ENCODE measurements at regions not wholly inside any gene's neighbourhood (a gene's known extent, or its start where the extent isn't known, plus 50 kb on each side); places are given as distances from the start of the nearest gene placed in this dataset.
"Not testable (repeated sequence)": the region's sequence is repeated elsewhere in the genome, so short reads cannot be mapped to it uniquely, and the experiment has no call there.

DNA sequence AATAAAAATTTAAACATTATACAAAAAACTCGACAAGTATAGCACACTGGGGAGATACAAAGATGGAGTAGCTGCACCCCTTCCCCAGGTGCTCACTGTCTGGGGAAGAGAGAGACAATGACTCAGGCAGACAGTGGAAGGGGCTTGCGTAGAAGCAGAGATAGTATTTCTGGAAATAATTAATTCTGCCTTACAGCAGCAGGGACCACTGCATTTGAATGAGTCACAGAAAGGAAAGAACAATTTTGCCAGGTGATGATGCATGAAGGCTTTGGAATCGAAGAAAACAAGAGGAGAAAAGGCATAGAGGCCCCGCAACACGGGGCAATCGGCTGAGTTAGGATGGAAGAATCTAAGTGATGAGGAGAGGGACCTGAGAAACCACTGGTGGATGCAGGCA lies 447.4 kb downstream of the EFNB2 start:
- no peak for DNase-seq

DNA sequence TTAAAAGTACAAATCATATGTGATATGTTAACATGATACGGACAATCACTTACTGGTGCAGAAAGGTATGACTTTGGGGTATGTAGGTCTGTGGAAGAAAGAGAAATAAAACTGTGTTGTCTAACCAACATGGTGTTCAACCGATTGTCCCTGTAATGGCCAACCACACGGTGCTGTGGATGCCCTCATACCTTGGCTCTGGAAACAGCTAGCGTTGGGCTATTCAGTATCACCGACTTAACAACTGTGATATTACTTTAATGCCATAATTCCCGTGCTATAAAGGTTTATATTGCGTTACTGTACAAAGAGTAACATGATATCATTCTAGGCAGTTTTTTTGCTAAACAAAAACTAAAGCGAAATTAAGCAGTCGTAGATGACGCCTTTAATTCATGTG lies 448.3 kb downstream of the EFNB2 start:
- DNase-seq: no peak

DNA sequence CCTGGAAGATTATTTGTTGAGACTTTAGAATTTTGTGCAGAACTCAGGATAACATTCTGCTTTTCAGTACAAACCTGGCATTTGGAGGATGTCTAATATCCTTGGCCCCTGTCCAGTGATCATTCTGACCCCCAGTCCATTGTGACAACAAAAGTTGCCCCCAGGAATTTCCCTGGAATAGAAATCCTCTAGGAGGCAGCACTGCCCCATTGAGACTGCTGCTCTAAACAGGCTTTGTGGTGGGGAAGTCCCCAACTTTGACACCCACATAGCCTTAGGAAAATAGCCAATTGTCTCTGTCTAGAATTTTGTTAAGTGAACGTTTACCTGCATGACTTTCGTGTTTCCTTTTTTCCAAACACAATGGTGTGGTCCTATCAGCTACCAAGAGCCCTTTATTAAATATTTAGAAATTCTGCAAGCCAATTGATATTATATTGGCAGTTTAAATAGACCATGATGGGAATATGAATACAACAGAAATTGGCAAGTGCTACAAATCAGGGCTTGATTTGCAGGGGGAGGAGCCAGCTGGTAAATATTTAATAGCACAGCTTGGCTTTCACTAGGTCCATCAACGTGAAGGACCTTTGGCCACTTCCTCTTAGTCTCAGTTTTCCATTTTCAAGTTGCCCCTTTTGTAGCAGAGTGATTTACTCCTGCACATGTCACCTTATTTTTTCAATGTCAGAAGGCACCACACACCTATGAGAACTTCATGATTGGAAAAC lies 451.7 kb downstream of the EFNB2 start:
- DNase-seq: no peak

DNA sequence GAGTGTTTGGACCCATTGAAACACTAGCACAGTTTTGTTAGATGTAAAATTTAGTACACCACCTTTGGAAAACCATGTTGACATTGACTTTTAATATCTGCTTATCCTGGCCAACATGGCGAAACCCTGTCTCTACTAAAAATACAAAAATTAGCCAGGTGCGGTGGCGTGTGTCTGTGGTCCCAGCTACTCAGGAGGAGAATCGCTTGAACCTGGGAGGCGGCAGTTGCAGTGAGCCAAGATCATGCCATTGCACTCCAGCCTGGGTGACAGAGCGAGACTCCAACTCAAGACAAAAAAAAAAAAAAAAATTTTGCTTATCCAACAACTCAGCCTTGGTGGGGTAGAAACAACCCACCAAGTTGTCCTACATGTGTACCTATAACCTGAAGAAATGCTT lies 454.2 kb downstream of the EFNB2 start:
- DNase-seq: not testable (repeated sequence)

DNA sequence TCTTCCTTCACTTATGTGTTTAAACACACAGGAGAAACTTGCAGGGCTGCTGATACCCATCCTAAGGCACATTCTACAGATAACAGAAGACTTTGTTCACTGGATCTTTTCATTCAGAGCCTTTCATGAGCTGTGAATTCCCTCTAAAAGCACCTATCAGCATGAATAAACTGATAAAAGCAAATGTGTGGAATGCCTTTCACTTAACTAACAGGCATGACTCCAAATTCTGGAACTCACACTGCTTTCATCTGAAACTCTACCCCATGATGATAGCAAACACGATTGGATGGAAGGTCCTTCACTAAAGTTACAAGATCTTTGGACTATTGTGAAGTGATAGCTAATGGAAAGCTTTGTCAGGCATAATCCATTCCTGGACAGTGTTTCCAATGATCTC lies 457.3 kb downstream of the EFNB2 start:
- DNase-seq: no peak

DNA sequence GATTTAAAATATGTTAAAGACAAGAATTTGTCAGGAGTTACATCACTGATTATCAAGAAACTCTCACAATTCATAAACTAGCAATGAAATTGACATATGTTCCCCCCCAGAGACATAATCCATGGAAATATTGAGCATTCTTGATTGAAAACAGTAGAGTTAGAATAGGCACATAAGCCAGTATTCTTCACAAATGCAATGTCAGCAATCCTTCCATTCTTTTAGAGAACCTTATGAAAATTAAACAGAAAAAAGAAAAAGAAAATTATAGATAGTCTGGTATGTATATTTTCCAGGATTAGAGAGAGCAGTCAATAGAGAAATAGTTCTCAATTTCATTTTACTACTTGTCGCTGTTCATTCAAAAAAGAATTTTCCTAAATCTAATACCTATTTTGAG lies 458.4 kb downstream of the EFNB2 start:
- DNase-seq: no peak

DNA sequence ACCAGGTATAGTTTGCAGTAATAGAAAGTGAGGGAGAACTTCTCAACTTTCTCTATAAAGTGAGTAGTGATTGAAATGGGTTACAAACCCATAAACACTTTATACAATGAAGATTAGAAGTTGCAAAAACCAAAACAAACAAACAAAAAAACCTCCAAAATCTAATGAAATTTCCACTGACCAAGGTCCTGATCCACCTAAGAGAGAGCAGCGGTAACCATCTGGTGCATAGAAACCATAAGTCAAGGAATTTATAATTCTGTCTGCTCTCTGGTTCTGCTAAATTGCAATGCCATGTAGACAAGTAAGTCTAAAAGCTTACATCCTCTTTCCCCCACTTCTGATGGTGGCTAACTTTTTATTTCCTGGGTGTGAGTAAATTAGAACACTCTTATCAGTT lies 463.4 kb downstream of the EFNB2 start:
- no peak for DNase-seq

DNA sequence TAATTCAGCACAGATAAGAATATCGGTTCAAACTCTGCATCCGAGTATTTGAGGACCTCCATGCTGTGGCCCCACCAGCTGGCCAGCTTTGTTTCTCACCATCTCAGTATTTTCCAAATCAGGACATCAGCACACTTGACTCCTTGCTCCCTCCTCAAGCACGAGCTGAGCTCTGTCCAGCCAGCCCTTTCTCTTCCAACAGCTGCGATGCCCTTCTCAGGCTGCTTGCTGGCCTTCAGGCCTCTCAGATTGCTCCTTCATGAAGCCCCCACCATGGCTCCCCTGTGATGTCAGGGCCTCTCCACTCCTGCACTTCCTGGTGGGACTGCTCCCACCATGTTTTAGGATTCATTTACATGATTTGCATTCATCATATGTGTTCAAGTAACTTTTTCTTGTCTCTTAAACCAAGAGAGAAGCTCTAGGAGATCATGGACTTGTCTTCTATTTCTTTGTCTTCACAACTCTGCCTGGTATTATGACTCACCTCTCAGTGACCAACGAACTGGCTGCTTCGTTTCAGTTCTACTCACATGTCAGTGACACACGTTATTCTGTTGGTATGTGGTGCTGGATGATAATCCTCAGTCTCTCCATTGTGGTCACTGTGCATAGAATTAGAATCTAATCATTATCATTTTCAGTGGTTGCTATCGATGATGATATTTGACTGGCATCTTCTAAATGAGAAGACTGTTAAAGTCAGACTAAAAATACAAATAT lies 471.7 kb downstream of the EFNB2 start:
- no peak for DNase-seq

DNA sequence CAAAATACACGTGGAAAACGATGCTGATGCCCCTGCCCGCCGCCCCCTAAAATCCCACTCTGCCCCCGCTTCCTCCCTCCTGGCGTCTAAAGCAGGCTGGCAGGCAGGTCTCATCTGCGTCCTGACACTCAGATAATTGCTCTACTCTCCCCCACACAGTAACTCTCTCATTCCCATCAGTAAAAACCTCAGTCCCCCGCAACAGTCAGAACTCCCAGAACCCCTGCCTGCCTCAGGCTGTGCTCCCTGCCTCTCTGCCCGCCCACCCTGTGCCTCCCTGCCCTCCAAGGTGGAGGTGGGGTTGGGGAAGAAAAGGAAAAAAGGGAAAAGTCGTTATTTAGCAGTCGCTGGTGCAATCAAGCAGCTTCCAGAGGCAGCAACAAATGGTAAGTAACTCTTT lies 473.7 kb downstream of the EFNB2 start:
- DNase-seq: no peak

DNA sequence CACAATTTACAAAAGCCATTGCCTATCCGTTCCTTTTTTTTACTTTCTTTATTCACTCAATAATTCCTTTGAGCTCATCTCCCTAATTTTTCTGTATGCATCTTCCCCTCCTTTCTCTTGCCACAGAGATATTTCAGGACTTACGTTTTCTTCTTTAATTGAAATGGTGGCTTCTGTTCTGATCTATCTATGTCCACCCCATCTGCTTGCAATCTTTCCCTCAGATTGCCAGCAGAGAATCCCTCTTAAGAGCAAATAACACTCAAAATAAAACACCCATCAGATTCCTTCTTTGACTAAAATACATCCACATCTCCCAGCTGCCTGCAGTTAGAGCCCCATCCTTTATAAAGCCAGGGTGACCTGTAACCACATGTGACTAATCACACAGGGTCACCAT lies 478.6 kb downstream of the EFNB2 start:
- DNase-seq: no peak

DNA sequence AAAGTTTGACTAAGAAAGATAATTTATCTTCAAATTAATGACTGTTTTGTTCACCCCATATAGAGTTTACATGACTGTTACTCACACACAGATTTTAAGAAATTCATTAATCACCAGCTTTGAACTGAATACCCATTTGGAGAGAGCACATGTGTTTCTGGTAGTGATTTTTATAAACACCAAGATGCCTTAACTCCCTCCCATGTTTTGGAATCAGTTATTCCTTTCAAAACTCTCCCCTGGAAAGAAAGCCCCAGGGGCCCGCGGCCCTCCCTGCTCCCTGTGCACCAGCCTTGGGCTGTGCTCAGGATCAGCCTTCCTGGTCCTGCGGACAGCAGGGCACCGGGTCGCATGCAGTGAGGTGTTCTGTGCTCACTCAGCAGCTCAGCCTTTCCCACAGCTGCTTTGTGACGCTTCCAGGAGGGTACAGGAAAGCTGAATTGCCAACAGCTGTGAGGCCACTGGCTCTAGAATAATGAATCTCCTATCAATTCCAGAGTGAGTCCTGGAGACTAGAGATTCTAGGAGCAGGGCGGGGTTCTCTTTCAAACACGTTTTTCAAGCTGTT lies 483.2 kb downstream of the EFNB2 start:
- no peak for DNase-seq

DNA sequence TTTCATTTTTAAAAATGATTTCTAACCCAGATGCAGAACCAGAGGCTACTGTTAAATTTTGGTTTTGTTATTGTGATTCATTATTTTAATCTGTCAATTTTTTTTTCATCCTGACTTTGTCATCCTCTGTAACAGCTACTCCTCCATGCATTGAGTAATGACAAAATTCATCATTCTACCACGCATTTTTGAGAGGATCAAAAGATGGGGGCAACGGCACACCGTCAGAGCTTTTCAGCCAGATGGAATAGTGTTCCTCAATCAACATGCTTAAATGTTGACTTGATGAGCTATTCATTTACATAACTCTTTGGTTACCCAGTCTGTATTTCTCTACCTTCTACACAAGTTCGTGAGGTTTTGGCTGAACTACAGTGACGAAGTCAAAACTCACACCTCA lies 486.3 kb downstream of the EFNB2 start:
- no peak for DNase-seq

DNA sequence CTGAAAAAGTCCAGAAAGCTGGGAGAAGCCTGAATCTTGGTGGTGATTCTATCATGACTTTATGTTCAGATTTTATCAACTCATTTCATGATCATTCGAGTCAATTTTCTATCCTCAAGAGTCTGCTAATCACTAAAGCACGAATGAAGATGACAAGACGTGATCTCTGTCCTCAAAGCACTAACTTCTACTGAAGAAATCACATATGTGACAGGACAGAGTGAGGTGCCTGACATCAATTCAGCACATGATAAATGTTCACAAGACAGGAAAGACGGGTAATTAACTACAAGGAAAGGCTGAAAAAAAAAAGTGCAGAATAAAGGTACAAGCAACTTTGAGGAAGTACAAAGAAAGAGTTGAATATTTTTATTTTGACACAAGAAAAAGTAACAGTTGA lies 487.1 kb downstream of the EFNB2 start:
- DNase-seq: no peak

DNA sequence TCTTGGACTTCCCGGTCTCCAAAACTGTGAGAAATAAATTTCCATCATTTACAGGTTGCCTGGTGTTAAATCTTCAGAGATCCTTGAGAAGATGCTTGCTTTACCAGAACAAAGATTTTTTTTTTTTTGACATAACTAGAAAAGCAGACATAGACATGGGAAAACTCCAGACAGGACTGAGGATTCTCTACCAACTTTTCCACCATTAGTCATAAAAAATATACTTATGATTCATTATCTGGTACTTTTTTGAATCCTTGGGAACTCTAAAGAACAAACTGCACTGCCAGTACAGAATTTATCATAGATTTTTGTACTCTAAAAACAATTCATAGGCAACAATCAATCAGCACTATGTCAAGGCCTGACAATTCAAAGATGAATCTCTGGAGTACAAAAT lies 487.6 kb downstream of the EFNB2 start:
- DNase-seq: no peak

DNA sequence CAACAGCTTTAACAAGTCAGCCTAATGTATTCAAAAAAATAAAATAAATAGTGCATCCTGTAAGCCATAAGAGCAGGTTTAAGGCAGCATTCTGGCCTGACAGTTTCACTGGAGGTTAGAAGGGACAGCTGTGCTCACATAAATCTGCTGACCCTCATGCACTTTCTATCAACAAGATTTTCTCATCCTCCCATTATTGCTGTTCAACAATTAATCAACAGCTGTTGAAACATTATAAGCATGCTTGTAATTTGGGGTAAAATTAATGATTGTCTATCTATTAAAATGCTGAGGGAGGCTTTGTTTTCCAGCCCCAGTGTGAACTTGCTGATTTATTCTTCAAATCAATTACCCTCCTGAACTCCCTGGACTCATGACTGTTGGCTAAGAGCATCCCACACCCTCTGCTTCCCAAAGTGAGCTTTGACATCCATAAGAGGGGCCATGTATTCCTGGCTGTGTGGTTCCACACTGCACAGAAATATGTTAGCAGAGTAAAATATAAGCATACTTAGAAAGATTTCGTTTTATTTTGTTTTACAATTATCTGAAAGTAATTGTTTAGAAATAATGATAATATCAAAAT lies 492.4 kb downstream of the EFNB2 start:
- no peak for DNase-seq

DNA sequence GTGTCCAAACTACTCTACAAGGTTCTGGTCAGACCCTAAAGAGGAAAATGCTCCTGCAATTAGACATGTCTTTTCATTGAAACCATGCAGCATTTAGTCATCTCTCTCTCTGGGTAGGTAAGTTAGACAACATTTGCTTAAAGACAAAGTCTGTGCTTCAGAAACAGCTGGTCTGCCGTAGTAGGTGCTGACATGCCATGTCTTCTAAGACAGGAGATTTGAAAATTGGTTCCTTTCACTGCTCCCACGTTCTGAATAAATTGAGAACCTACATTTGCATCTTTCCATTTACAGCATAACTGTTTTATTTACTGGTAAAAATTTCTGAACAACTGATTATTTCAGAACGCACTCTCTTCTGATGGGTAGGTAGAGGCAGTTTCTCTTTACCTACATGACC lies 494.0 kb downstream of the EFNB2 start:
- DNase-seq: no peak

DNA sequence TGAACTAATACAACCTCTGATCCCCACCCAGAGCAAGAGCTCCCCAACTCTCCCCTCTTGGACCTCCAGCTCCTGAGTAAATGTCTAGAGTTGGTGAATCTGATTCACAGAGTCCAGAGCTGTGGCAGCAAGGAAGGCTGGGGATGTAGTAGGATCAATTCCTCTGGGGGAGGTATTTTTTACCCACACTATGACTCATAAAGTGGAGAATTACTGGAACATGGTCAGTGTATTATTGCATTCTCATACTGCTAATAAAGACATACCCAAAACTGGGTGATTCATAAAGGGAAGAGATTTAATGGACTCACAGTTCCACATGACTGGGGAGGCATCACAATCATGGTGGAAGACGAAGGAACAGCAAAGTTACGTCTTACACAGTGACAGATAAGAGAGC lies 496.7 kb downstream of the EFNB2 start:
- no peak for DNase-seq

DNA sequence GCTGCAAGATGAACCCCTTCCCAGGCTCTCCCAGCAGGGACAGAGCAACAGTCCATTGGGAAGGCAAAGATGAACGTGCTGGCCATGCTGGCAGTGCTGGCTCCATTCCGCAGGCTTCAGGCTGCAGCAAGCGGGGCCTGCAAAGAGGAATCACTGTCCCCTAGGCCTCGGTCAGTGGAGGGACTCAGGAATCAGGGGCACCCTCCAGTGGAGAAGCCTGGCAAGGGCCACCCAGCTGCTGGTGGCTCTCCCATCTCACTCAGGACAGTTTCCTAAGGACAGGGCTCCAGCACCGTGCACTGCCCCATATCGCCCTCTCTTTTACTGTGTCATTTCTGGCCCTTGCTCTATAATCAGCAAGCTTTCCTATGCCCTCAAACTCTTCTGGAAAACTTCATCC lies 498.6 kb downstream of the EFNB2 start:
- DNase-seq: no peak

DNA sequence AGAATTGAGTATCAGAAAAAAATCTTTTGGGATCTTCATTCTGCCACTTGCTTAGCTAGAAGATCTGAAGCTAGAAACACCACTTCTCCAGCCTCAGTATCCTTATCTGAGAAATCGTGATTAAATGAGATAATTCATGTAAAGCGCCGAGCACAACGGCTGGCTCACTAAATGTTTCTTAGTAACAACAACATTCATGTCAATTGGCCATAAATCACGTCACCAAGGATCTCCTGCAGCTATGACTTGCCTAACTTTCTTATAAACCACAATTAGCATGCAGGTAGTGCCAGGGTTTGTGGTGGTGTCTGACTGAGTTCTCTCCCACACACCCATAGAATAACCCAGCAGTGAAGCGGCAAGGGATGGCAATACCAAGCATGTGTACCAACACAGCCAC lies 501.3 kb downstream of the EFNB2 start:
- no peak for DNase-seq

DNA sequence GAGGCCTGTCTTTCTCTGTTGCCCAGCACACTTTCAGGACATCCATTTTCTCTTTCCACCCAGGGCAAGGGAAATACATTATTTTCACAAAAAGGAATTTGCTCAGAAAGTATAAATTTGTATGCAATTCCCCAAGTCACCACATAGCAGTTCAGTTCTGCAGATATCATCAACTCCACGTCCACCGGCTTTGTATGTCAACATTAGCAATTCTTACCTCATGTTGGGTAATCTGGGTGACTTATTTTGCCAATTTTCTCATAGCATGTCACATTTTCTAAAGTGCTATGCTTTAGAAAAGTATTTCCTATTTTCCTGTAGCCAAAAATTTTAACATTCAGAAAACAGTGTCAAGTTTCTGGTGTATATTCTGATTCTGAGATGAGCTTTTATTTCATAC lies 501.8 kb downstream of the EFNB2 start:
- DNase-seq: no peak

DNA sequence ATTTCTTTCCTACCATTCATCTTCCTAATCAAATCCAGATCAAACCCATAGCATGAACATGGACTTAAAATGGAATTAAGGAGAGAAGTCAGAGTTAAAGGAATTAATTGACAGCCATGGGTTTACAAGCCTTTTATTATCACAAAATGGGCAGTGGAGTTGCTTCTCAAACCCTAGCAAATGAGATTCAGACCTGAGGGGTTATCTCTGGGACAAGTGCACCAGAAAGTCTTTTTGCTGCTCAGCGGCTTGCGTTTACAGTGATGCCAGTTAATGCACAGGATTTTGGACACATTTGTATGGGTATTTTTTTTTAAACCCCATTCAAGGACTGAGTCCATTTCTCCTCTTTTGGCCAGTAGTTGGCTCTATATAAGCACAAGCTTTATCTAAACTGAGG lies 503.0 kb downstream of the EFNB2 start:
- no peak for DNase-seq

DNA sequence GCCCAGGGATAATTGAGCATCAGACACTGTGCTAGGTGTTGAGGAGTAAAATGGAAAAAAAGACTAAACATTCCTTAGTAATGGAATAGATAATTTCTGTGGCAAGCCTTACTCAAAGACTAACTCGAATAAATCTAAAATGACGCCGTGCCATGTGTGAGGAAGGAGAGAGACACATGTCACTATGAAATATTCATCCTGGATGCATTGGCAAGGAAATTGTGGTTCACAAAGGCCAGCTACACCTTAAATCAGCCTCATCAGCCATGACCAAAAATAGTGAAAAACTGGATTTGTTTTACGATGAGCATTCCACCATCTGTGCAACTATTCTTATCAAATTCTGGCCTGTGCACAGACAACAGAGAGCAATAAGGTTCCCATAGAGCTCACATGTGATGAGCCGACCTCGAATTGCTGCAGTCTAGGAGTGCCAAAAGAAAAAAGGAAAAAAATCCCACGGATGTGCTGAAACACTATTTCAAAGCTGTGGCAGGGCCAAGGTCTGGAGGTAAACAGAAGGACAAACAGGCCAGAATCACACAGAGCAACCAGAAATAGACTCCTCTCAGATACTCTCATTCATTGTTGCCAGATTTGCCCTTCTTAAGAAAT lies 505.7 kb downstream of the EFNB2 start:
- no peak for DNase-seq

DNA sequence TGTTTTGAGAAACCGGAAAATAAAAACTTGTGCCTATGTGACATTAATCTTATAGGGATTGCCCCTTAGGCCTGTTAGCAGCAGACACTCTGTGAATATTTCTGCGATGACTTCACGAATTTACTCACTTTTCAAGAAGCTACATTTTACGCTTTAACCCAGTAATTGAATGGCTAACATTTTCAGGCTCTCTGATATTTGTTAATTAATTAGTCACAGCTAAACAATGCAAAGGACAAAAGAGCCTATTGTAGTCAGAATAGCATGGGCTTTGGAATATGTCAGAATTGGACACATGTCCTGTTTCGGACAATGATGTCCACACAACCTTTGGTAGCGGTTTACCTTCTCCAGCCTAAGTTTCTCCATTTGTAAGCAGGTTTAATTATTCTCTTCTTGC lies 506.6 kb downstream of the EFNB2 start:
- DNase-seq: no peak

DNA sequence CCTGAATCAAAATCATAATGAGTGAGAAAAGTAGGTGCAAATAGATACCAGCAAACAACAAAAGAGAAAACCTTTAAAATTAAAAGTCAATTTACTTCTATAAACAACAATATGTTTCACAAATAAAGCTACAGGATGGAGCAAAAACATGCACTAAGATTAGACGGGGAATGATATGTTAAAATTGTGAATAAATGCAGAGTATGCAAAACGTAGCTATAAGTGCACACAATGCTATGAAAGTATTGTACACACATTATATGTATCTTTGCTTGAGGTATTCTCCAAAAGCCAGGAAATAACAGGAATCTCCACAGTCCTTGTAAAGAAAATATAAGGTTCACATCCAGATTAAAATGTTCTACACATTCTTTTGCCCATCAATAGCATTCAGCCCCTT lies 523.9 kb downstream of the EFNB2 start:
- no peak for DNase-seq

Measured in NCI-H446 treated with DMSO at 0.1 percent for 48 hours (cell line).